ENCODE measurements at regions not wholly inside any gene's neighbourhood (a gene's known extent, or its start where the extent isn't known, plus 50 kb on each side); places are given as distances from the start of the nearest gene placed in this dataset.

- no peak overlapping the region for H3K4me3 ChIP-seq (ENCODE audit: insufficient read depth, low read depth, low read length)
- no peak for DNase-seq
- H3K36me3 ChIP-seq (replicated peaks; ENCODE audit: control insufficient read depth, insufficient read depth, low read length) = no peaks in the 10 kb centered on the region
- no peaks in the 10 kb centered on the region for H3K27me3 ChIP-seq (ENCODE audit: control insufficient read depth, insufficient read depth, low read length)
These were observed 478.2 kb downstream of the GATA3 start for GRCh38 chr10:8532647-8533046.

- DNase-seq = no peak
- Histone ChIP-seq H3K27me3 (ENCODE audit: control insufficient read depth, insufficient read depth, low read length) (no peaks in the 10 kb centered on the region), H3K36me3 (replicated peaks; ENCODE audit: control insufficient read depth, insufficient read depth, low read length) (no peaks in the 10 kb centered on the region), H3K4me3 (ENCODE audit: insufficient read depth, low read depth, low read length) (no peak overlapping the region)
These were observed 479.0 kb downstream of the GATA3 start for GRCh38 chr10:8533462-8533861.

- no peak overlapping the region for H3K4me3 ChIP-seq (ENCODE audit: insufficient read depth, low read depth, low read length)
- no peak for DNase-seq
These were observed 479.6 kb downstream of the GATA3 start for GRCh38 chr10:8534096-8534495.

GRCh38 chr10:8534891-8535290, 480.4 kb downstream of the GATA3 start:
- H3K36me3 ChIP-seq (replicated peaks; ENCODE audit: control insufficient read depth, insufficient read depth, low read length) = no peaks in the 10 kb centered on the region
- no peaks in the 10 kb centered on the region for H3K27me3 ChIP-seq (ENCODE audit: control insufficient read depth, insufficient read depth, low read length)
- H3K4me3 ChIP-seq (ENCODE audit: insufficient read depth, low read depth, low read length) = no peak overlapping the region
- no peak for DNase-seq

More at GRCh38 chr10:8534096-8534495, 479.6 kb downstream of the GATA3 start:
- no peaks in the 10 kb centered on the region for H3K27me3 ChIP-seq (ENCODE audit: control insufficient read depth, insufficient read depth, low read length)
- H3K36me3 ChIP-seq (replicated peaks; ENCODE audit: control insufficient read depth, insufficient read depth, low read length) = no peaks in the 10 kb centered on the region

GRCh38 chr10:8539056-8539455, 484.6 kb downstream of the GATA3 start:
- H3K4me3 ChIP-seq (ENCODE audit: insufficient read depth, low read depth, low read length) = no peak overlapping the region
- no peak for DNase-seq
- H3K36me3 ChIP-seq (replicated peaks; ENCODE audit: control insufficient read depth, insufficient read depth, low read length) = no peaks in the 10 kb centered on the region
- H3K27me3 ChIP-seq (ENCODE audit: control insufficient read depth, insufficient read depth, low read length) = no peaks in the 10 kb centered on the region

- no peak for DNase-seq
- Histone ChIP-seq H3K36me3 (replicated peaks; ENCODE audit: control insufficient read depth, insufficient read depth, low read length) (no peaks in the 10 kb centered on the region), H3K27me3 (ENCODE audit: control insufficient read depth, insufficient read depth, low read length) (no peaks in the 10 kb centered on the region), H3K4me3 (ENCODE audit: insufficient read depth, low read depth, low read length) (no peak overlapping the region)
These were observed 489.0 kb downstream of the GATA3 start for GRCh38 chr10:8543361-8544056.

GRCh38 chr10:8544057-8544380, 489.5 kb downstream of the GATA3 start:
- H3K4me3 ChIP-seq (ENCODE audit: insufficient read depth, low read depth, low read length) = no peak overlapping the region
- DNase-seq = no peak
- no peaks in the 10 kb centered on the region for H3K27me3 ChIP-seq (ENCODE audit: control insufficient read depth, insufficient read depth, low read length)
- H3K36me3 ChIP-seq (replicated peaks; ENCODE audit: control insufficient read depth, insufficient read depth, low read length) = no peaks in the 10 kb centered on the region

GRCh38 chr10:8544500-8544899, 490.0 kb downstream of the GATA3 start:
- Histone ChIP-seq H3K27me3 (ENCODE audit: control insufficient read depth, insufficient read depth, low read length) (no peaks in the 10 kb centered on the region), H3K4me3 (ENCODE audit: insufficient read depth, low read depth, low read length) (no peak overlapping the region), H3K36me3 (replicated peaks; ENCODE audit: control insufficient read depth, insufficient read depth, low read length) (no peaks in the 10 kb centered on the region)

GRCh38 chr10:8554574-8554973, 500.1 kb downstream of the GATA3 start:
- Histone ChIP-seq H3K4me3 (ENCODE audit: insufficient read depth, low read depth, low read length) (no peak overlapping the region), H3K36me3 (replicated peaks; ENCODE audit: control insufficient read depth, insufficient read depth, low read length) (no peaks in the 10 kb centered on the region), H3K27me3 (ENCODE audit: control insufficient read depth, insufficient read depth, low read length) (no peaks in the 10 kb centered on the region)
- no peak for DNase-seq

More at GRCh38 chr10:8544500-8544899, 490.0 kb downstream of the GATA3 start:
- no peak for DNase-seq

GRCh38 chr10:8556321-8556720, 501.8 kb downstream of the GATA3 start:
- Histone ChIP-seq H3K27me3 (ENCODE audit: control insufficient read depth, insufficient read depth, low read length) (no peaks in the 10 kb centered on the region), H3K4me3 (ENCODE audit: insufficient read depth, low read depth, low read length) (no peak overlapping the region), H3K36me3 (replicated peaks; ENCODE audit: control insufficient read depth, insufficient read depth, low read length) (no peaks in the 10 kb centered on the region)
- no peak for DNase-seq

- no peaks in the 10 kb centered on the region for H3K27me3 ChIP-seq (ENCODE audit: control insufficient read depth, insufficient read depth, low read length)
- H3K36me3 ChIP-seq (replicated peaks; ENCODE audit: control insufficient read depth, insufficient read depth, low read length) = no peaks in the 10 kb centered on the region
- DNase-seq = no peak
- H3K4me3 ChIP-seq (ENCODE audit: insufficient read depth, low read depth, low read length) = no peak overlapping the region
These were observed 509.0 kb downstream of the GATA3 start for GRCh38 chr10:8563478-8563877.

- Histone ChIP-seq H3K4me3 (ENCODE audit: insufficient read depth, low read depth, low read length) (no peak overlapping the region), H3K36me3 (replicated peaks; ENCODE audit: control insufficient read depth, insufficient read depth, low read length) (no peaks in the 10 kb centered on the region), H3K27me3 (ENCODE audit: control insufficient read depth, insufficient read depth, low read length) (no peaks in the 10 kb centered on the region)
- DNase-seq = no peak
These were observed 512.2 kb downstream of the GATA3 start for GRCh38 chr10:8566737-8567136.

- no peak overlapping the region for H3K4me3 ChIP-seq (ENCODE audit: insufficient read depth, low read depth, low read length)
- DNase-seq = no peak
- no peaks in the 10 kb centered on the region for H3K36me3 ChIP-seq (replicated peaks; ENCODE audit: control insufficient read depth, insufficient read depth, low read length)
- no peaks in the 10 kb centered on the region for H3K27me3 ChIP-seq (ENCODE audit: control insufficient read depth, insufficient read depth, low read length)
These were observed 513.9 kb downstream of the GATA3 start for GRCh38 chr10:8568401-8568800.

GRCh38 chr10:8575620-8576019, 521.1 kb downstream of the GATA3 start:
- Histone ChIP-seq H3K36me3 (replicated peaks; ENCODE audit: control insufficient read depth, insufficient read depth, low read length) (no peaks in the 10 kb centered on the region), H3K4me3 (ENCODE audit: insufficient read depth, low read depth, low read length) (no peak overlapping the region), H3K27me3 (ENCODE audit: control insufficient read depth, insufficient read depth, low read length) (no peaks in the 10 kb centered on the region)
- DNase-seq = no peak

- DNase-seq = no peak
- Histone ChIP-seq H3K27me3 (ENCODE audit: control insufficient read depth, insufficient read depth, low read length) (no peaks in the 10 kb centered on the region), H3K4me3 (ENCODE audit: insufficient read depth, low read depth, low read length) (no peak overlapping the region), H3K36me3 (replicated peaks; ENCODE audit: control insufficient read depth, insufficient read depth, low read length) (no peaks in the 10 kb centered on the region)
These were observed 521.8 kb downstream of the GATA3 start for GRCh38 chr10:8576281-8576680.

- Histone ChIP-seq H3K4me3 (ENCODE audit: insufficient read depth, low read depth, low read length) (no peak overlapping the region), H3K27me3 (ENCODE audit: control insufficient read depth, insufficient read depth, low read length) (no peaks in the 10 kb centered on the region), H3K36me3 (replicated peaks; ENCODE audit: control insufficient read depth, insufficient read depth, low read length) (no peaks in the 10 kb centered on the region)
- DNase-seq = no peak
These were observed 522.4 kb downstream of the GATA3 start for GRCh38 chr10:8576911-8577310.
